HL-60 (cell line): ENCODE measurements at regions not wholly inside any gene's neighbourhood (a gene's known extent, or its start where the extent isn't known, plus 50 kb on each side); places are given as distances from the start of the nearest gene placed in this dataset.

Experiments used
- GABPA ChIP-seq: IDR thresholded peaks from 2 replicates; pipeline ENCODE4 v1.6.1; 2012; ENCODE audit warnings: low read depth
- POLR2AphosphoS5 ChIP-seq: IDR thresholded peaks from 2 replicates; pipeline ENCODE4 v1.6.1; 2012; ENCODE audit warnings: low read depth
- SPI1 ChIP-seq: IDR thresholded peaks from 2 replicates; pipeline ENCODE4 v1.6.1; 2012; ENCODE audit warnings: low read depth, mild to moderate bottlenecking, borderline replicate concordance
- TF ChIP-seq, protein P1 (sequence below): IDR thresholded peaks from one replicate; pipeline ENCODE4 v1.5.1; 2011; ENCODE audit warnings: low read length, control low read depth, inconsistent platforms; ENCODE audit not compliant: insufficient read depth

DNA sequence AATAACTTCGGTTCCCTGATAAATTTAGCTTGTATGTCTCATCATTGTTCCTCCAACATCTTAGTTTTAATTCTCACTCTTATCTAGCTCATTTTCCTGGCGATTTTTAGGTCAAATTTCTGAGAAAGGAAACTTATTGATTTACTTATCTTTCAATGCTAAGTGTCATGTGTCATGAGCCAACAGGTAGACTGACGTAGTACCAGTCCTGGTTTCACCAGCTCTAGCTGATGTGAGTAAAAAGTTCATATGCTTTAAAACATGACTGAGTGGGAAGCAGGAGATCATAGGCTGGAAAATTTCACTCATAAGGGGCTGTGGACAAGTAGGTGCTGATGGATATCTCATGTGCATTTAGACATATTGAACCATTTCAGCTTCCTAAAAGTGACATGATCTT, 441.7 kb upstream of the NR3C2 start:
- TF ChIP-seq GABPA: no peak
- TF ChIP-seq, protein P1, sequence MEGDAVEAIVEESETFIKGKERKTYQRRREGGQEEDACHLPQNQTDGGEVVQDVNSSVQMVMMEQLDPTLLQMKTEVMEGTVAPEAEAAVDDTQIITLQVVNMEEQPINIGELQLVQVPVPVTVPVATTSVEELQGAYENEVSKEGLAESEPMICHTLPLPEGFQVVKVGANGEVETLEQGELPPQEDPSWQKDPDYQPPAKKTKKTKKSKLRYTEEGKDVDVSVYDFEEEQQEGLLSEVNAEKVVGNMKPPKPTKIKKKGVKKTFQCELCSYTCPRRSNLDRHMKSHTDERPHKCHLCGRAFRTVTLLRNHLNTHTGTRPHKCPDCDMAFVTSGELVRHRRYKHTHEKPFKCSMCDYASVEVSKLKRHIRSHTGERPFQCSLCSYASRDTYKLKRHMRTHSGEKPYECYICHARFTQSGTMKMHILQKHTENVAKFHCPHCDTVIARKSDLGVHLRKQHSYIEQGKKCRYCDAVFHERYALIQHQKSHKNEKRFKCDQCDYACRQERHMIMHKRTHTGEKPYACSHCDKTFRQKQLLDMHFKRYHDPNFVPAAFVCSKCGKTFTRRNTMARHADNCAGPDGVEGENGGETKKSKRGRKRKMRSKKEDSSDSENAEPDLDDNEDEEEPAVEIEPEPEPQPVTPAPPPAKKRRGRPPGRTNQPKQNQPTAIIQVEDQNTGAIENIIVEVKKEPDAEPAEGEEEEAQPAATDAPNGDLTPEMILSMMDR: no peak
- TF ChIP-seq SPI1: no peak
- TF ChIP-seq POLR2AphosphoS5: no peak
